Ishikawa (cell line): ENCODE measurements at regions not wholly inside any gene's neighbourhood (a gene's known extent, or its start where the extent isn't known, plus 50 kb on each side); places are given as distances from the start of the nearest gene placed in this dataset.

Experiments
- CEBPB ChIP-seq: IDR thresholded peaks from 2 replicates; pipeline ENCODE4 v1.6.1; 2012
- CREB1 ChIP-seq: IDR thresholded peaks from 2 replicates; pipeline ENCODE4 v1.6.1; 2012; ENCODE audit warnings: low read depth
- EGR1 ChIP-seq: IDR thresholded peaks from 2 replicates; pipeline ENCODE4 v1.6.1; 2012
- EP300 ChIP-seq: IDR thresholded peaks from 2 replicates; pipeline ENCODE4 v1.6.1; 2012; ENCODE audit warnings: borderline replicate concordance
- FOXM1 ChIP-seq: IDR thresholded peaks from 2 replicates; pipeline ENCODE4 v1.6.1; 2012; ENCODE audit warnings: low read depth, borderline replicate concordance
- MAX ChIP-seq: IDR thresholded peaks from 2 replicates; pipeline ENCODE4 v1.6.1; 2012
- NFIC ChIP-seq: IDR thresholded peaks from 2 replicates; pipeline ENCODE4 v1.6.1; 2012
- RAD21 ChIP-seq: IDR thresholded peaks from 2 replicates; pipeline ENCODE4 v1.6.1; 2012; ENCODE audit warnings: low read depth
- REST ChIP-seq: IDR thresholded peaks from 2 replicates; pipeline ENCODE4 v1.6.1; 2012; ENCODE audit warnings: low read depth, mild to moderate bottlenecking
- TCF12 ChIP-seq: IDR thresholded peaks from 2 replicates; pipeline ENCODE4 v1.6.1; 2012; ENCODE audit warnings: low read depth
- USF1 ChIP-seq: IDR thresholded peaks from 2 replicates; pipeline ENCODE4 v1.6.1; 2012
- YY1 ChIP-seq: IDR thresholded peaks from 2 replicates; pipeline ENCODE4 v1.6.1; 2012; ENCODE audit warnings: low read depth
- ZBTB7A ChIP-seq: IDR thresholded peaks from 2 replicates; pipeline ENCODE4 v1.6.1; 2012; ENCODE audit warnings: low read depth

- no peak for TF ChIP-seq CREB1
- TF ChIP-seq EGR1: no peak
- TF ChIP-seq MAX: no peak
- TF ChIP-seq EP300: no peak
- no peak for TF ChIP-seq TCF12
- no peak for TF ChIP-seq CEBPB
- TF ChIP-seq RAD21: no peak
- TF ChIP-seq REST: no peak
- no peak for TF ChIP-seq ZBTB7A
- no peak for TF ChIP-seq YY1
- TF ChIP-seq USF1: no peak
- no peak for TF ChIP-seq NFIC
- no peak for TF ChIP-seq FOXM1
Observed at GRCh38 chr1:94765958-94766357, 54.2 kb upstream of the SLC44A3 start.
